ENCODE measurements at regions not wholly inside any gene's neighbourhood (a gene's known extent, or its start where the extent isn't known, plus 50 kb on each side); places are given as distances from the start of the nearest gene placed in this dataset.

DNA sequence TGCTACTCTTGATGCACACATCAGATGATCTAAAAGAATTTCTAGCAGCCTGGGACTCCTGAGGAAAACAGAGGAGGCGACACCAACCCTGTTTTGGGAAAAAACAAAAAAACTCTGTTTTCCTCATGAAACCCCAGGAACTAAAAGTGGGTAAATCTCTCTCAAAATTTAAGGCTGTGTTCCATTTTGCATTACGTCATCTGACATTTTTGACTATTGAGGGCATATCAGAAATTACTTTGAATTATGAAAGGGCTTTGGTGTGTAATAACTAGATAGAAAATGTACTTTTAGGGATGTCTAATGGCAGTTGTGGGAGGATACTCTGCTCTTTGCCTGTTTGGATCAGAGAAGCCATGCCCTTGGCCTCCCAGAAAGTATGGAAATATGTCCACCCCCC is 963.0 kb downstream of the CNTNAP5 start:
- Histone ChIP-seq H3K36me3 (ENCODE audit: insufficient read depth, low read length) (no peaks in the 10 kb centered on the region), H3K9ac (ENCODE audit: low read depth, low read length, poor library complexity, severe bottlenecking) (no peak overlapping the region), H3K4me1 (ENCODE audit: insufficient read depth, low read length, poor library complexity, severe bottlenecking) (no peaks in the 10 kb centered on the region), H2AFZ (ENCODE audit: low read length) (no peak overlapping the region), H3K9me3 (ENCODE audit: insufficient read depth, low read depth, low read length) (no peaks in the 10 kb centered on the region), H4K20me1 (ENCODE audit: insufficient read depth, low read length, poor library complexity, severe bottlenecking) (no peaks in the 10 kb centered on the region), H3K9me2 (replicated peaks; ENCODE audit: low read depth, low read length) (no peaks in the 10 kb centered on the region), H3K4me3 (ENCODE audit: low read length, poor library complexity, severe bottlenecking) (no peak overlapping the region), H3F3A (ENCODE audit: low read depth) (no peaks in the 10 kb centered on the region), H3K79me2 (ENCODE audit: insufficient read depth, low read length) (no peaks in the 10 kb centered on the region), H3K27me3 (ENCODE audit: insufficient read depth, low read length, poor library complexity, severe bottlenecking) (no peaks in the 10 kb centered on the region), H3K4me2 (ENCODE audit: low read depth, low read length, poor library complexity, severe bottlenecking) (no peak overlapping the region)
- TF ChIP-seq CTCF (conservative IDR thresholded peaks at IDR 0.05; ENCODE audit: low read length) (no peak), EZH2phosphoT487 (IDR thresholded peaks at IDR 0.05; ENCODE audit: borderline replicate concordance) (no peak)

DNA sequence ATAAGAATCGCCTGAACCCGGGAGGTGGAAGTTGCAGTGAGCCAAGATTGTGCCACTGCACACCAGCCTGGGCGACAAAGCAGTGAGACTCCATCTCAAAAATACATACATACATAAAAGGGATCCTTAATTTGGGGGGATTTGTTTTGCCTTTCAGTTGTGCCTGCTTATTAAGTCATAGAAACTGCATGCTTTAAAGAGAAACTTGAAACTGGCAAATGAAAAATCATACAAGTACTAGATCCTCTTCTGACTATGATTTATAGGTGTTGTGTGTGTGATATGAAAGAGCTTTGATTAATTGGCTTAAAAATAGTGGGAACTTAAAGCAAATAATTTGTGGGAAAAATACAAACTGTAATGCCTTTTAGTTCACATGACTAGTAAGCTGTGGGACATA is 963.7 kb downstream of the CNTNAP5 start:
- H3K9me3 ChIP-seq (ENCODE audit: insufficient read depth, low read depth, low read length): no peaks in the 10 kb centered on the region
- no peaks in the 10 kb centered on the region for H3K36me3 ChIP-seq (ENCODE audit: insufficient read depth, low read length)
- no peak overlapping the region for H2AFZ ChIP-seq (ENCODE audit: low read length)
- no peaks in the 10 kb centered on the region for H4K20me1 ChIP-seq (ENCODE audit: insufficient read depth, low read length, poor library complexity, severe bottlenecking)
- H3K4me1 ChIP-seq (ENCODE audit: insufficient read depth, low read length, poor library complexity, severe bottlenecking): no peaks in the 10 kb centered on the region
- H3K27me3 ChIP-seq (ENCODE audit: insufficient read depth, low read length, poor library complexity, severe bottlenecking): no peaks in the 10 kb centered on the region
- no peaks in the 10 kb centered on the region for H3F3A ChIP-seq (ENCODE audit: low read depth)
- H3K4me3 ChIP-seq (ENCODE audit: low read length, poor library complexity, severe bottlenecking): no peak overlapping the region
- TF ChIP-seq CTCF (conservative IDR thresholded peaks at IDR 0.05; ENCODE audit: low read length): no peak
- no peak for TF ChIP-seq EZH2phosphoT487 (IDR thresholded peaks at IDR 0.05; ENCODE audit: borderline replicate concordance)
- H3K9ac ChIP-seq (ENCODE audit: low read depth, low read length, poor library complexity, severe bottlenecking): no peak overlapping the region
- no peaks in the 10 kb centered on the region for H3K79me2 ChIP-seq (ENCODE audit: insufficient read depth, low read length)
- no peaks in the 10 kb centered on the region for H3K9me2 ChIP-seq (replicated peaks; ENCODE audit: low read depth, low read length)
- H3K4me2 ChIP-seq (ENCODE audit: low read depth, low read length, poor library complexity, severe bottlenecking): no peak overlapping the region

DNA sequence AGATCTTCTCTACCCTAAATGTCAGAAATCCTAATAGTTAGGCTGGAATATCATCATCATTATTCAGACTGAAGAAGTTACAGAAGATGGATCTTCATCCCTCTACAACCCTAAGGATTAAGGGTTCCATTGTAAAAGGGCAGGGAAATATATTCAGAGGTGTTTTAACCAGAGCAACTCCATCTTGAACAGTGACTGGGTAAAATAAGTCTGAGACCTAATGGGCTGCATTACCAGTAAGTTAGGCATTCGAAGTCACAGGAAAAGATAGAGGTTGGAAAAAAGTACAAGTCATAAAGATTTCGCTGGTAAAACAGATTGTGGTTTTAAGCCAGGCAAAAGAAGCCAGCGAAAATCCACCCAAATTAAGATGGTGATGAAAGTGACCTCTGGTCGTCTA is 968.7 kb downstream of the CNTNAP5 start:
- H3K9ac ChIP-seq (ENCODE audit: low read depth, low read length, poor library complexity, severe bottlenecking): no peak overlapping the region
- no peaks in the 10 kb centered on the region for H3K27me3 ChIP-seq (ENCODE audit: insufficient read depth, low read length, poor library complexity, severe bottlenecking)
- H4K20me1 ChIP-seq (ENCODE audit: insufficient read depth, low read length, poor library complexity, severe bottlenecking): no peaks in the 10 kb centered on the region
- TF ChIP-seq CTCF (conservative IDR thresholded peaks at IDR 0.05; ENCODE audit: low read length): no peak
- TF ChIP-seq EZH2phosphoT487 (IDR thresholded peaks at IDR 0.05; ENCODE audit: borderline replicate concordance): no peak
- H3F3A ChIP-seq (ENCODE audit: low read depth): no peaks in the 10 kb centered on the region
- no peaks in the 10 kb centered on the region for H3K4me1 ChIP-seq (ENCODE audit: insufficient read depth, low read length, poor library complexity, severe bottlenecking)
- no peaks in the 10 kb centered on the region for H3K9me2 ChIP-seq (replicated peaks; ENCODE audit: low read depth, low read length)
- H3K79me2 ChIP-seq (ENCODE audit: insufficient read depth, low read length): no peaks in the 10 kb centered on the region
- H3K9me3 ChIP-seq (ENCODE audit: insufficient read depth, low read depth, low read length): no peaks in the 10 kb centered on the region
- H3K36me3 ChIP-seq (ENCODE audit: insufficient read depth, low read length): no peaks in the 10 kb centered on the region
- no peak overlapping the region for H3K4me3 ChIP-seq (ENCODE audit: low read length, poor library complexity, severe bottlenecking)
- no peak overlapping the region for H2AFZ ChIP-seq (ENCODE audit: low read length)
- H3K4me2 ChIP-seq (ENCODE audit: low read depth, low read length, poor library complexity, severe bottlenecking): no peak overlapping the region

Measured in Loucy (cell line).